ENCODE measurements at regions not wholly inside any gene's neighbourhood (a gene's known extent, or its start where the extent isn't known, plus 50 kb on each side); places are given as distances from the start of the nearest gene placed in this dataset.

DNA sequence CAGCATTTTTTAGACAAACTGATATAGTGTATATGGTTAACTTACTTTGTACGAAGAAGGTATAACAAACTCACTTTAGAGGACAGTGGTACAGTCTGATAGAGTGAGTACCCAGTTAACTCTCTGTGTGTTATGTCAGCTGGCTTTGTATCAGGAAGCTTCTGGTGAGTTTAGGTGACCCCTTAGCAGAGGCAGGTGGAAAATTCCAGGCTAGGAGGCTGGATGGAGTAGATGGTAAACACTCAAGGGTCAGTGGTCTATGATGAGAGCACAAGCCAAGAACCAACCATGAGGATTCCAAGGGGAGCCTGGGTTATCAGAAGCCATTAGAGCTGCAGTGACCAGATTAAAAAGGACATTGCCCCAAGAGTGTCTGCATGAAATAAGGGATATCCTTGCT is 227.3 kb upstream of the CENPE start:
- in situ Hi-C loops (cut with MboI), result no loop called here
- no peaks in the 10 kb centered on the region for H3K36me3 ChIP-seq (ENCODE audit: control insufficient read depth, insufficient read depth, low read length)
- WGBS (ENCODE audit: insufficient coverage, low coverage, missing lambda C conversion rate), result 0% methylated on average over 1 of the region's 1 CpG

More for the DNA sequence above, 227.3 kb upstream of the CENPE start:
- H3K9me3 ChIP-seq (replicated peaks; ENCODE audit: control insufficient read depth, insufficient read depth, low read depth, low read length), result no peaks in the 10 kb centered on the region
- ATAC-seq (no peak), DNase-seq (ENCODE audit: extremely low read depth in 1 of 4, low spot score in 3 of 4) (no peak), FAIRE-seq (no peak)
- TF ChIP-seq, protein P1, sequence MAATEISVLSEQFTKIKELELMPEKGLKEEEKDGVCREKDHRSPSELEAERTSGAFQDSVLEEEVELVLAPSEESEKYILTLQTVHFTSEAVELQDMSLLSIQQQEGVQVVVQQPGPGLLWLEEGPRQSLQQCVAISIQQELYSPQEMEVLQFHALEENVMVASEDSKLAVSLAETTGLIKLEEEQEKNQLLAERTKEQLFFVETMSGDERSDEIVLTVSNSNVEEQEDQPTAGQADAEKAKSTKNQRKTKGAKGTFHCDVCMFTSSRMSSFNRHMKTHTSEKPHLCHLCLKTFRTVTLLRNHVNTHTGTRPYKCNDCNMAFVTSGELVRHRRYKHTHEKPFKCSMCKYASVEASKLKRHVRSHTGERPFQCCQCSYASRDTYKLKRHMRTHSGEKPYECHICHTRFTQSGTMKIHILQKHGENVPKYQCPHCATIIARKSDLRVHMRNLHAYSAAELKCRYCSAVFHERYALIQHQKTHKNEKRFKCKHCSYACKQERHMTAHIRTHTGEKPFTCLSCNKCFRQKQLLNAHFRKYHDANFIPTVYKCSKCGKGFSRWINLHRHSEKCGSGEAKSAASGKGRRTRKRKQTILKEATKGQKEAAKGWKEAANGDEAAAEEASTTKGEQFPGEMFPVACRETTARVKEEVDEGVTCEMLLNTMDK (IDR thresholded peaks at IDR 0.05; ENCODE audit: borderline replicate concordance, insufficient read depth, low read depth, low read length, poor library complexity, severe bottlenecking), result no peak
- TF ChIP-seq FOXA3 (CRISPR knock-in tag; conservative IDR thresholded peaks at IDR 0.05 in 1 of 2, IDR thresholded peaks at IDR 0.05 in 1 of 2) (no peak), KDM2B (CRISPR knock-in tag; IDR thresholded peaks at IDR 0.05) (no peak), ILF3 (IDR thresholded peaks at IDR 0.05; ENCODE audit: borderline replicate concordance) (no peak), COPS2 (conservative IDR thresholded peaks at IDR 0.05) (no peak), MCM2 (IDR thresholded peaks at IDR 0.05; ENCODE audit: low read depth) (no peak), ZNF253 (CRISPR knock-in tag; conservative IDR thresholded peaks at IDR 0.05) (no peak)
- TF ChIP-seq, protein P2, sequence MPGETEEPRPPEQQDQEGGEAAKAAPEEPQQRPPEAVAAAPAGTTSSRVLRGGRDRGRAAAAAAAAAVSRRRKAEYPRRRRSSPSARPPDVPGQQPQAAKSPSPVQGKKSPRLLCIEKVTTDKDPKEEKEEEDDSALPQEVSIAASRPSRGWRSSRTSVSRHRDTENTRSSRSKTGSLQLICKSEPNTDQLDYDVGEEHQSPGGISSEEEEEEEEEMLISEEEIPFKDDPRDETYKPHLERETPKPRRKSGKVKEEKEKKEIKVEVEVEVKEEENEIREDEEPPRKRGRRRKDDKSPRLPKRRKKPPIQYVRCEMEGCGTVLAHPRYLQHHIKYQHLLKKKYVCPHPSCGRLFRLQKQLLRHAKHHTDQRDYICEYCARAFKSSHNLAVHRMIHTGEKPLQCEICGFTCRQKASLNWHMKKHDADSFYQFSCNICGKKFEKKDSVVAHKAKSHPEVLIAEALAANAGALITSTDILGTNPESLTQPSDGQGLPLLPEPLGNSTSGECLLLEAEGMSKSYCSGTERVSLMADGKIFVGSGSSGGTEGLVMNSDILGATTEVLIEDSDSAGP (CRISPR knock-in tag; IDR thresholded peaks at IDR 0.05), result no peak
- TF ChIP-seq, protein P3, sequence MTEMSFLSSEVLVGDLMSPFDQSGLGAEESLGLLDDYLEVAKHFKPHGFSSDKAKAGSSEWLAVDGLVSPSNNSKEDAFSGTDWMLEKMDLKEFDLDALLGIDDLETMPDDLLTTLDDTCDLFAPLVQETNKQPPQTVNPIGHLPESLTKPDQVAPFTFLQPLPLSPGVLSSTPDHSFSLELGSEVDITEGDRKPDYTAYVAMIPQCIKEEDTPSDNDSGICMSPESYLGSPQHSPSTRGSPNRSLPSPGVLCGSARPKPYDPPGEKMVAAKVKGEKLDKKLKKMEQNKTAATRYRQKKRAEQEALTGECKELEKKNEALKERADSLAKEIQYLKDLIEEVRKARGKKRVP (CRISPR knock-in tag; IDR thresholded peaks at IDR 0.05), result no peak
- H3K27me3 ChIP-seq (ENCODE audit: control insufficient read depth in 2 of 2, insufficient read depth in 2 of 2, low read length in 2 of 2), result no peaks in the 10 kb centered on the region
- no peak overlapping the region for H3K9ac ChIP-seq (ENCODE audit: insufficient read depth in 1 of 2, low read depth in 2 of 2, low read length in 2 of 2)
- H4K20me1 ChIP-seq (replicated peaks; ENCODE audit: control insufficient read depth, insufficient read depth, low read length), result no peaks in the 10 kb centered on the region
- no peak overlapping the region for H2AFZ ChIP-seq (ENCODE audit: low read depth, low read length)
- intact Hi-C loops (cut with micrococcal nuclease), result no loop called here
- no peaks in the 10 kb centered on the region for H3K79me2 ChIP-seq (ENCODE audit: control insufficient read depth, insufficient read depth, low read length)
- no peaks in the 10 kb centered on the region for H3K4me1 ChIP-seq (replicated peaks in 1 of 2; ENCODE audit: control insufficient read depth in 2 of 2, insufficient read depth in 2 of 2, low read length in 2 of 2)
- H3K4me2 ChIP-seq (ENCODE audit: insufficient read depth, low read length), result no peak overlapping the region
- no peak overlapping the region for H3K27ac ChIP-seq (ENCODE audit: extremely low read depth, low read depth, low read length)
- CTCF ChIA-PET (ENCODE audit: low intra/inter-chr PET ratio), result no interaction called here
- no peaks in the 10 kb centered on the region for H3K9me1 ChIP-seq (ENCODE audit: control insufficient read depth, insufficient read depth, low read length)
- BruUV-seq (replicated peaks), result no TSS peak
- POLR2A ChIA-PET, result no interaction called here
- H3K4me3 ChIP-seq, result no peak overlapping the region

Measured in K562 (cell line).